Endodermal cell (in vitro differentiated cells): ENCODE measurements at regions not wholly inside any gene's neighbourhood (a gene's known extent, or its start where the extent isn't known, plus 50 kb on each side); places are given as distances from the start of the nearest gene placed in this dataset.

Experiments
- DNase-seq: peaks from one replicate; pipeline ENCODE4 v3.0.0-alpha.2; 2017
- H3K27ac ChIP-seq: 2 replicates; pipeline ENCODE4 v1.5.1; 2013; ENCODE audit warnings: mild to moderate bottlenecking, low read depth, low read length, moderate library complexity
- H3K27me3 ChIP-seq: 2 replicates; pipeline ENCODE4 v1.6.1; 2013; ENCODE audit warnings: mild to moderate bottlenecking, low read length, moderate library complexity; ENCODE audit not compliant: insufficient read depth, control insufficient read depth, poor library complexity, severe bottlenecking
- H3K36me3 ChIP-seq: 2 replicates; pipeline ENCODE4 v1.7.0; 2013; ENCODE audit warnings: mild to moderate bottlenecking, low read length, moderate library complexity; ENCODE audit not compliant: control insufficient read depth, insufficient read depth
- H3K4me1 ChIP-seq: one replicate; pipeline ENCODE4 v1.7.0; 2013; ENCODE audit warnings: low read length; ENCODE audit not compliant: control insufficient read depth, insufficient read depth
- H3K4me3 ChIP-seq: 2 replicates; pipeline ENCODE4 v1.5.1; 2013; ENCODE audit warnings: mild to moderate bottlenecking, low read length, moderate library complexity
- H3K9ac ChIP-seq: 2 replicates; pipeline ENCODE4 v1.6.1; 2013; ENCODE audit warnings: mild to moderate bottlenecking, low read length, moderate library complexity; ENCODE audit not compliant: poor library complexity, severe bottlenecking; ENCODE audit errors: extremely low read depth
- H3K9me3 ChIP-seq: 2 replicates; pipeline ENCODE4 v1.6.1; 2013; ENCODE audit warnings: mild to moderate bottlenecking, low read length, moderate library complexity; ENCODE audit not compliant: control insufficient read depth
- H3K27ac Mint-ChIP-seq: 2 replicates; pipeline ENCODE4 v1.8.0; 2020; ENCODE audit warnings: mixed read lengths
- H3K27me3 Mint-ChIP-seq: 2 replicates; pipeline ENCODE4 v1.8.0; 2021; ENCODE audit warnings: mild to moderate bottlenecking, mixed read lengths; ENCODE audit not compliant: insufficient read depth
- H3K36me3 Mint-ChIP-seq: 2 replicates; pipeline ENCODE4 v1.8.0; 2020; ENCODE audit warnings: low read depth, mixed read lengths
- H3K4me1 Mint-ChIP-seq: 2 replicates; pipeline ENCODE4 v1.8.0; 2020; ENCODE audit warnings: mixed read lengths
- H3K4me3 Mint-ChIP-seq: 2 replicates; pipeline ENCODE4 v1.8.0; 2020; ENCODE audit warnings: mild to moderate bottlenecking, moderate library complexity, mixed read lengths
- H3K9me3 Mint-ChIP-seq: 2 replicates; pipeline ENCODE4 v1.8.0; 2020; ENCODE audit warnings: mild to moderate bottlenecking, mixed read lengths
- WGBS, 2 experiments: methylation state at CpG; one replicate each; pipeline versions ENCODE4 v1.1.5 to v1.1.7; 2013; ENCODE audit warnings: missing lambda C conversion rate in 2 of 2, mixed read lengths in 1 of 2; ENCODE audit not compliant: insufficient coverage in 1 of 2, insufficient read length in 1 of 2; 5-methylcytosine and 5-hydroxymethylcytosine counted together
- TF ChIP-seq, protein P1 (sequence below): fragments of 200-600 bp; sonication (generic); conservative IDR thresholded peaks from 2 replicates; pipeline ENCODE4 v1.5.0; 2021; ENCODE audit warnings: antibody characterized with exemption, mild to moderate bottlenecking

DNA sequence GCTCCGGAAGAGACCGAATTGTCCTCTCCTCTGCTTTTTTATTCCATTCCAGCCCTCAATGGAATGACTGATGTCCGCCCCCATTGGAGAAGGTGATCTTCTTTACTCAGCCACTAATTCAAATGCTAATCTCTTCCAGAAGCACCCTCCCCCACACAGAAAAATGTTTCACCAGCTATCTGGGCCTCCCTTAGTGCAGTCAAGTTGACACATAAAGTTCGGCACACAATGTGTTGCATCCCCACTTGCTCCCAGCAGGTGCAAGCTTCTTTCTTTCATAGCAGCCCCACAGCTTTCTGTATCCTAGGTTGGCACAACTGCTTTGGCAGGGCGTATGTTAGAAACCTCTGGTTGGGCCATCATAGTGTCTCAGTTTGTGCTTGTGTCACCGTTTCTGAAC, 73.3 kb upstream of the TLR3 start:
- Histone ChIP-seq H3K27me3 (no peaks in the 10 kb centered on the region), H3K4me1 (no peaks in the 10 kb centered on the region), H3K9me3 (no peaks in the 10 kb centered on the region), H3K9ac (no peak overlapping the region), H3K36me3 (no peaks in the 10 kb centered on the region), H3K27ac (no peak overlapping the region), H3K4me3 (no peak overlapping the region)
- TF ChIP-seq, protein P1, sequence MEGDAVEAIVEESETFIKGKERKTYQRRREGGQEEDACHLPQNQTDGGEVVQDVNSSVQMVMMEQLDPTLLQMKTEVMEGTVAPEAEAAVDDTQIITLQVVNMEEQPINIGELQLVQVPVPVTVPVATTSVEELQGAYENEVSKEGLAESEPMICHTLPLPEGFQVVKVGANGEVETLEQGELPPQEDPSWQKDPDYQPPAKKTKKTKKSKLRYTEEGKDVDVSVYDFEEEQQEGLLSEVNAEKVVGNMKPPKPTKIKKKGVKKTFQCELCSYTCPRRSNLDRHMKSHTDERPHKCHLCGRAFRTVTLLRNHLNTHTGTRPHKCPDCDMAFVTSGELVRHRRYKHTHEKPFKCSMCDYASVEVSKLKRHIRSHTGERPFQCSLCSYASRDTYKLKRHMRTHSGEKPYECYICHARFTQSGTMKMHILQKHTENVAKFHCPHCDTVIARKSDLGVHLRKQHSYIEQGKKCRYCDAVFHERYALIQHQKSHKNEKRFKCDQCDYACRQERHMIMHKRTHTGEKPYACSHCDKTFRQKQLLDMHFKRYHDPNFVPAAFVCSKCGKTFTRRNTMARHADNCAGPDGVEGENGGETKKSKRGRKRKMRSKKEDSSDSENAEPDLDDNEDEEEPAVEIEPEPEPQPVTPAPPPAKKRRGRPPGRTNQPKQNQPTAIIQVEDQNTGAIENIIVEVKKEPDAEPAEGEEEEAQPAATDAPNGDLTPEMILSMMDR, result no peak
- no peaks in the 10 kb centered on the region for H3K27me3 Mint-ChIP-seq
- H3K9me3 Mint-ChIP-seq, result no peaks in the 10 kb centered on the region
- no peak overlapping the region for H3K27ac Mint-ChIP-seq
- H3K36me3 Mint-ChIP-seq, result no peaks in the 10 kb centered on the region
- 88 to 96% methylated on average over 4 to 6 of the region's 6 CpGs for WGBS, 2 experiments
- DNase-seq, result no peak
- H3K4me1 Mint-ChIP-seq, result no peaks in the 10 kb centered on the region
- no peak overlapping the region for H3K4me3 Mint-ChIP-seq

DNA sequence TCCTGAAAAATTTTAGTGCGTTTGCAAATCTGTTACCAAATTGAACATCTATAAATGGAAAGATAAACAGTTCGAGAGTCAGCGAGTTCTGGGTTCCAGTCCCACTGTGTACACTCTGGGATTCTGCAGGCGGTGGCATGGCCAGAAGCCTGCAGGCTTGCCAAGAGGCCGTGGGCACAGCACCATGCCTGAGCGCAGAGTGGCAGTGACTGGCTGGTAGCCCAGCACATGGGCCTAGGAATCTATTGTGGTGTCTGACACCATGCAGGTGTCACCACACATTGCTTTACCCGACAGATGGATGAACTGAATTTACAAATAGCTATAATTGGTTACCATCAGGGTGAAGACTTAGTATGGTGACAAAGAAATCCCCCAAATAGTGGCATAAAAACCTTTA, 71.7 kb upstream of the TLR3 start:
- Histone ChIP-seq H3K27ac (no peak overlapping the region), H3K27me3 (no peaks in the 10 kb centered on the region), H3K9me3 (no peaks in the 10 kb centered on the region), H3K4me1 (no peaks in the 10 kb centered on the region), H3K36me3 (no peaks in the 10 kb centered on the region), H3K4me3 (no peak overlapping the region), H3K9ac (no peak overlapping the region)
- H3K36me3 Mint-ChIP-seq, result no peaks in the 10 kb centered on the region
- H3K4me3 Mint-ChIP-seq, result no peak overlapping the region
- DNase-seq, result no peak
- H3K27ac Mint-ChIP-seq, result no peak overlapping the region
- no peaks in the 10 kb centered on the region for H3K9me3 Mint-ChIP-seq
- H3K4me1 Mint-ChIP-seq, result no peaks in the 10 kb centered on the region
- H3K27me3 Mint-ChIP-seq, result no peaks in the 10 kb centered on the region
- WGBS, 2 experiments, result 88 to 94% methylated on average over 7 of the region's 7 CpGs
- TF ChIP-seq, protein P1, result no peak

DNA sequence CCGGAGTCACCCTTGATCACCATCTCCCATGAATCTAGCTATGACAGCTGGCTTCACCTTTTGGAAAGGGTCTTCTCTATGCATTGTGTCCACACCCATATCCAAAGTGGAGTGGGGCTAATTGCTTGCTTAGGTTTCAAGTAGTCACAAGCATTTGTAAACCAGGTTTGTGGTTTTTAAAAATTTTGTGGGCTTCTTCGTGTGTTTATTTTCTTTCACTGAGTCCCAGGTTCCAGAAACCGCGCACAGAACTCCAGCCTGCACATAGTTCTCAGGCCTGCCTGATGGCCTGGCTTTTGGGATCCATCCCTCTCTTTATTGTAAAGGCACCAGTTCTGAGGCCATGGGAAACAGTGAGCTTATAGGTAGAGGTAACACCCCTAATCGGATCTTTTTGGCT, 70.2 kb upstream of the TLR3 start:
- H3K4me1 ChIP-seq, result no peaks in the 10 kb centered on the region
- H3K27ac ChIP-seq, result no peak overlapping the region
- H3K36me3 Mint-ChIP-seq, result no peaks in the 10 kb centered on the region
- TF ChIP-seq, protein P1, result no peak
- H3K36me3 ChIP-seq, result no peaks in the 10 kb centered on the region
- H3K4me3 Mint-ChIP-seq, result no peak overlapping the region
- no peak for DNase-seq
- WGBS, 2 experiments, result 94 to 95% methylated on average over 3 to 5 of the region's 5 CpGs
- no peak overlapping the region for H3K4me3 ChIP-seq
- H3K9me3 Mint-ChIP-seq, result no peaks in the 10 kb centered on the region
- no peaks in the 10 kb centered on the region for H3K27me3 ChIP-seq
- H3K4me1 Mint-ChIP-seq, result no peaks in the 10 kb centered on the region
- H3K9me3 ChIP-seq, result no peaks in the 10 kb centered on the region
- H3K27me3 Mint-ChIP-seq, result no peaks in the 10 kb centered on the region
- no peak overlapping the region for H3K27ac Mint-ChIP-seq
- no peak overlapping the region for H3K9ac ChIP-seq
